ENCODE measurements at regions not wholly inside any gene's neighbourhood (a gene's known extent, or its start where the extent isn't known, plus 50 kb on each side); places are given as distances from the start of the nearest gene placed in this dataset.

GRCh38 chr5:173778784-173779304 is 109.3 kb upstream of the CPEB4 start:
- no peak for DNase-seq (ENCODE audit: low read depth)
- TF ChIP-seq CTCF (IDR thresholded peaks at IDR 0.05; ENCODE audit: control insufficient read depth, insufficient read depth, low read depth, low read length, missing control alignments), result no peak
- no peak overlapping the region for H3K4me3 ChIP-seq (ENCODE audit: control insufficient read depth, low read depth, low read length)

GRCh38 chr5:173780235-173781234 is 107.6 kb upstream of the CPEB4 start:
- H3K4me3 ChIP-seq (ENCODE audit: control insufficient read depth, low read depth, low read length), result no peak overlapping the region
- no peak for TF ChIP-seq CTCF (IDR thresholded peaks at IDR 0.05; ENCODE audit: control insufficient read depth, insufficient read depth, low read depth, low read length, missing control alignments)
- no peak for DNase-seq (ENCODE audit: low read depth)

GRCh38 chr5:173781432-173781815 is 106.7 kb upstream of the CPEB4 start:
- no peak for DNase-seq (ENCODE audit: low read depth)
- H3K4me3 ChIP-seq (ENCODE audit: control insufficient read depth, low read depth, low read length), result no peak overlapping the region
- no peak for TF ChIP-seq CTCF (IDR thresholded peaks at IDR 0.05; ENCODE audit: control insufficient read depth, insufficient read depth, low read depth, low read length, missing control alignments)

- no peak for TF ChIP-seq CTCF (IDR thresholded peaks at IDR 0.05; ENCODE audit: control insufficient read depth, insufficient read depth, low read depth, low read length, missing control alignments)
- H3K4me3 ChIP-seq (ENCODE audit: control insufficient read depth, low read depth, low read length), result no peak overlapping the region
- DNase-seq (ENCODE audit: low read depth), result peak; percentile 69
These were observed 106.1 kb upstream of the CPEB4 start for GRCh38 chr5:173781816-173782670.

- TF ChIP-seq CTCF (IDR thresholded peaks at IDR 0.05; ENCODE audit: control insufficient read depth, insufficient read depth, low read depth, low read length, missing control alignments), result no peak
- no peak overlapping the region for H3K4me3 ChIP-seq (ENCODE audit: control insufficient read depth, low read depth, low read length)
- DNase-seq (ENCODE audit: low read depth), result no peak
These were observed 105.5 kb upstream of the CPEB4 start for GRCh38 chr5:173782671-173783101.

- no peak for DNase-seq (ENCODE audit: low read depth)
- no peak for TF ChIP-seq CTCF (IDR thresholded peaks at IDR 0.05; ENCODE audit: control insufficient read depth, insufficient read depth, low read depth, low read length, missing control alignments)
- H3K4me3 ChIP-seq (ENCODE audit: control insufficient read depth, low read depth, low read length), result no peak overlapping the region
These were observed 104.8 kb upstream of the CPEB4 start for GRCh38 chr5:173783371-173783770.

Data from AG09309 (cell line).